GM23248 (cell line): ENCODE measurements at regions not wholly inside any gene's neighbourhood (a gene's known extent, or its start where the extent isn't known, plus 50 kb on each side); places are given as distances from the start of the nearest gene placed in this dataset.

Source experiments
- EZH2 ChIP-seq: fragments of 200-600 bp; sonication (generic); IDR thresholded peaks from 2 replicates; pipeline ENCODE4 v1.6.1; 2018; ENCODE audit warnings: antibody characterized with exemption, mild to moderate bottlenecking; ENCODE audit not compliant: insufficient read depth, poor library complexity, severe bottlenecking
- EZH2phosphoT487 ChIP-seq: fragments of 200-600 bp; sonication (generic); IDR thresholded peaks from 2 replicates; pipeline ENCODE4 v1.6.1; 2018; ENCODE audit warnings: antibody characterized with exemption, moderate library complexity, mild to moderate bottlenecking, low read depth; ENCODE audit not compliant: insufficient read depth

DNA sequence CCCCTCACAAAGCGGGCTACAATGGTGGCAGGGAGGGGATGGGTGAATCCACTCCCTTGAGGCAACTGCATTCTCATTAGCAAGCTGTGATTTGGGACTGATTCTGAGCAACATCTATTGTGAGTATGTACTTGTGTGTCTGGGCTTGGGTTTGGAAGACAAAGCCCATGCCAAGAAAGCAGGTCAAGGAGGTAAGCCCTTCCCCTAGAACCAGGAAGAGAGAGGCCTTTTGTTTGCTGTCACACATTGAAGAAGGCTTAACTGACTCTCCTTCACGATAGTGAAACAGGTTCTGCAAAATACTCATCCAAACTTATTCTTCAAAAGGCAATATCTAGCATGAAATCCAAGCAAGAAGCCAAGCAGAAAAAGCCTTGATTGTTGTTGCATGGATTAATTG is 403.1 kb upstream of the ID4 start:
- TF ChIP-seq EZH2 (no peak), EZH2phosphoT487 (no peak)
